ENCODE measurements at regions not wholly inside any gene's neighbourhood (a gene's known extent, or its start where the extent isn't known, plus 50 kb on each side); places are given as distances from the start of the nearest gene placed in this dataset.

DNA sequence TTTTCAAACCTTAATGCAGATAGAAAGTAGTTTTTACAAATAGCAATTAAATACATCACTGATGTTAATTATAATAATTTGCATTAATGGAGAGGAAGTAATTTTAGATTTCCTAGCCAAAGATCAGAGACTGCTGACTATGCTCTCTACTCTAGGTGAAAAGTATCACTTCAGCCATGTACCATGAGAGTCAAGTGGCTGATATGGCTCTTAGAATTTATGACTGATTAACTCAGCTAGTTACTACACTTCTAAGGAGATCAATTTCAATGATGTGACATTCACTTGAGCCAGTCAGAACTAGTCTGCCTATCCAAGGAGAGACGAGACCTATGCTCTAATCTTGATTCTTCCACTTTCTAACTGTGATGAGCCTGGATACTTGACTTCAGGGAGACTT, 405.7 kb upstream of the RORA start:
- TF ChIP-seq POLR2AphosphoS5 (IDR thresholded peaks at IDR 0.05), result no peak
- TF ChIP-seq, protein P1, sequence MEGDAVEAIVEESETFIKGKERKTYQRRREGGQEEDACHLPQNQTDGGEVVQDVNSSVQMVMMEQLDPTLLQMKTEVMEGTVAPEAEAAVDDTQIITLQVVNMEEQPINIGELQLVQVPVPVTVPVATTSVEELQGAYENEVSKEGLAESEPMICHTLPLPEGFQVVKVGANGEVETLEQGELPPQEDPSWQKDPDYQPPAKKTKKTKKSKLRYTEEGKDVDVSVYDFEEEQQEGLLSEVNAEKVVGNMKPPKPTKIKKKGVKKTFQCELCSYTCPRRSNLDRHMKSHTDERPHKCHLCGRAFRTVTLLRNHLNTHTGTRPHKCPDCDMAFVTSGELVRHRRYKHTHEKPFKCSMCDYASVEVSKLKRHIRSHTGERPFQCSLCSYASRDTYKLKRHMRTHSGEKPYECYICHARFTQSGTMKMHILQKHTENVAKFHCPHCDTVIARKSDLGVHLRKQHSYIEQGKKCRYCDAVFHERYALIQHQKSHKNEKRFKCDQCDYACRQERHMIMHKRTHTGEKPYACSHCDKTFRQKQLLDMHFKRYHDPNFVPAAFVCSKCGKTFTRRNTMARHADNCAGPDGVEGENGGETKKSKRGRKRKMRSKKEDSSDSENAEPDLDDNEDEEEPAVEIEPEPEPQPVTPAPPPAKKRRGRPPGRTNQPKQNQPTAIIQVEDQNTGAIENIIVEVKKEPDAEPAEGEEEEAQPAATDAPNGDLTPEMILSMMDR (IDR thresholded peaks at IDR 0.05), result no peak
- no peak for TF ChIP-seq POLR2A (IDR thresholded peaks at IDR 0.05)
